SW 1271 (cell line): ENCODE measurements at regions not wholly inside any gene's neighbourhood (a gene's known extent, or its start where the extent isn't known, plus 50 kb on each side); places are given as distances from the start of the nearest gene placed in this dataset.

Experiments
- DNase-seq, 2 experiments: peaks; one replicate each; lab custom pipeline; 2025; lab: John Stamatoyannopoulos, UW

- no peak for DNase-seq
These were observed 366.4 kb downstream of the SEMA3D start for GRCh38 chr7:84820481-84820880.

- DNase-seq, result no peak
These were observed 369.8 kb downstream of the SEMA3D start for GRCh38 chr7:84817016-84817415.

GRCh38 chr7:84813376-84813775 lies 373.5 kb downstream of the SEMA3D start:
- no peak for DNase-seq

GRCh38 chr7:84812021-84812420 lies 374.8 kb downstream of the SEMA3D start:
- no peak for DNase-seq

- no peak for DNase-seq
These were observed 375.5 kb downstream of the SEMA3D start for GRCh38 chr7:84811362-84811761.

- DNase-seq, result no peak
These were observed 377.0 kb downstream of the SEMA3D start for GRCh38 chr7:84809877-84810276.

GRCh38 chr7:84803979-84804378 lies 382.9 kb downstream of the SEMA3D start:
- DNase-seq, result no peak

- DNase-seq, result no peak
These were observed 385.5 kb downstream of the SEMA3D start for GRCh38 chr7:84801396-84801795.

GRCh38 chr7:84800846-84801245 lies 386.0 kb downstream of the SEMA3D start:
- no peak for DNase-seq

- no peak for DNase-seq
These were observed 387.8 kb downstream of the SEMA3D start for GRCh38 chr7:84799106-84799505.

GRCh38 chr7:84792231-84792893 lies 394.5 kb downstream of the SEMA3D start:
- no peak for DNase-seq

- no peak for DNase-seq
These were observed 396.0 kb downstream of the SEMA3D start for GRCh38 chr7:84790882-84791281.

GRCh38 chr7:84786073-84786472 lies 400.8 kb downstream of the SEMA3D start:
- DNase-seq, result no peak

- no peak for DNase-seq
These were observed 402.4 kb downstream of the SEMA3D start for GRCh38 chr7:84784450-84784849.

- DNase-seq, result no peak
These were observed 403.6 kb downstream of the SEMA3D start for GRCh38 chr7:84783141-84783778.

GRCh38 chr7:84781838-84782237 lies 405.0 kb downstream of the SEMA3D start:
- DNase-seq, result no peak

- DNase-seq, result no peak
These were observed 406.4 kb downstream of the SEMA3D start for GRCh38 chr7:84780158-84781124.

GRCh38 chr7:84757761-84758160 lies 429.1 kb downstream of the SEMA3D start:
- no peak for DNase-seq

- DNase-seq, result no peak
These were observed 440.5 kb downstream of the SEMA3D start for GRCh38 chr7:84746353-84746752.

GRCh38 chr7:84744385-84744784 lies 442.5 kb downstream of the SEMA3D start:
- DNase-seq, result no peak

- DNase-seq, result no peak
These were observed 448.2 kb downstream of the SEMA3D start for GRCh38 chr7:84738583-84739150.

GRCh38 chr7:84735677-84736076 lies 451.2 kb downstream of the SEMA3D start:
- no peak for DNase-seq
